DND-41 (cell line): ENCODE measurements at regions not wholly inside any gene's neighbourhood (a gene's known extent, or its start where the extent isn't known, plus 50 kb on each side); places are given as distances from the start of the nearest gene placed in this dataset.
A peak's percentile ranks its signal among the peaks of the same experiment; 100 is the strongest.

Experiments used
- EZH2 ChIP-seq: IDR thresholded peaks from 3 replicates; pipeline ENCODE4 v1.6.1; 2012; ENCODE audit warnings: borderline replicate concordance, low read depth, mild to moderate bottlenecking, moderate library complexity, low read length, inconsistent platforms; ENCODE audit not compliant: severe bottlenecking
- TF ChIP-seq, protein P1 (sequence below): IDR thresholded peaks from 2 replicates; pipeline ENCODE4 v1.5.1; 2012; ENCODE audit warnings: borderline replicate concordance, low read length, moderate library complexity, mild to moderate bottlenecking; ENCODE audit not compliant: poor library complexity, severe bottlenecking; ENCODE audit errors: extremely low read depth

DNA sequence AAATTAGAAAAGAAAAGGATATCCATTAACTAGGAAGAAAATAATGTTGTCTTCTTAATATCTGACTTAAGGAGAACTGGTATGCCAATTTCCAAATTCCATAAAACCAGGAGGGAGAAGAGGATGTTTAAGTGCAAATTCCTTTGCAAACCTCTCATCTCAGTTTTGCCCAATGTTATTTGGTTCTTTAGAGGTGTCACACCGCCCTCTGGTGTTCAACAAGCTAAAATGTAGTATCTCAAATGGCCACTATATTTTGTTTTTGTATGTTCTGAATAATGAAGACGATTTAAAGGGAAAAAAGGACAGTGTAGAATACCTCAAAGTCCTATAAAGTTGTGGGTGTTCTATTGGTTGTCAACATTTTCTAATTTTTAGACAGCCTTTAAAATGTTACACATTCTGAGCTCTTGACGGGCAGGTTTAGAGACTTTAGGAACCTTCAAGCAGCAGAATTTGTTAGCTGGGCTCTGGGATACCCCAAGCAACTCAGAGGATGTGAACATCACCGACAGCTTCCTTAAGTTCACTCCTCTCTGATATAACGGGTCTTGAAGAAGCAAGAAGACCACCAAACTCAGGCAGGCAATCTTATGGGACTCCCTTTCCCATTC is 458.3 kb downstream of the MFSD1 start:
- TF ChIP-seq, protein P1, sequence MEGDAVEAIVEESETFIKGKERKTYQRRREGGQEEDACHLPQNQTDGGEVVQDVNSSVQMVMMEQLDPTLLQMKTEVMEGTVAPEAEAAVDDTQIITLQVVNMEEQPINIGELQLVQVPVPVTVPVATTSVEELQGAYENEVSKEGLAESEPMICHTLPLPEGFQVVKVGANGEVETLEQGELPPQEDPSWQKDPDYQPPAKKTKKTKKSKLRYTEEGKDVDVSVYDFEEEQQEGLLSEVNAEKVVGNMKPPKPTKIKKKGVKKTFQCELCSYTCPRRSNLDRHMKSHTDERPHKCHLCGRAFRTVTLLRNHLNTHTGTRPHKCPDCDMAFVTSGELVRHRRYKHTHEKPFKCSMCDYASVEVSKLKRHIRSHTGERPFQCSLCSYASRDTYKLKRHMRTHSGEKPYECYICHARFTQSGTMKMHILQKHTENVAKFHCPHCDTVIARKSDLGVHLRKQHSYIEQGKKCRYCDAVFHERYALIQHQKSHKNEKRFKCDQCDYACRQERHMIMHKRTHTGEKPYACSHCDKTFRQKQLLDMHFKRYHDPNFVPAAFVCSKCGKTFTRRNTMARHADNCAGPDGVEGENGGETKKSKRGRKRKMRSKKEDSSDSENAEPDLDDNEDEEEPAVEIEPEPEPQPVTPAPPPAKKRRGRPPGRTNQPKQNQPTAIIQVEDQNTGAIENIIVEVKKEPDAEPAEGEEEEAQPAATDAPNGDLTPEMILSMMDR: peak; percentile 79
- no peak for TF ChIP-seq EZH2
